ENCODE measurements at regions not wholly inside any gene's neighbourhood (a gene's known extent, or its start where the extent isn't known, plus 50 kb on each side); places are given as distances from the start of the nearest gene placed in this dataset.
"Not testable (repeated sequence)": the region's sequence is repeated elsewhere in the genome, so short reads cannot be mapped to it uniquely, and the experiment has no call there.

- ATAC-seq (no peak), DNase-seq (ENCODE audit: low spot score) (no peak)
- intact Hi-C loops (cut with DNase I), result no loop called here
These were observed 502.8 kb downstream of the LRRC70 start for GRCh38 chr5:63081402-63081801.

- ATAC-seq, result no peak
- DNase-seq (ENCODE audit: low spot score), result no peak
- intact Hi-C loops (cut with DNase I), result no loop called here
These were observed 491.4 kb downstream of the LRRC70 start for GRCh38 chr5:63070001-63070400.

- ATAC-seq (no peak), DNase-seq (ENCODE audit: low spot score) (no peak)
- intact Hi-C loops (cut with DNase I), result no loop called here
These were observed 476.8 kb downstream of the LRRC70 start for GRCh38 chr5:63055421-63055820.

- intact Hi-C loops (cut with DNase I), result no loop called here
- peak; percentile 77 for ATAC-seq
- no peak for DNase-seq (ENCODE audit: low spot score)
These were observed 474.5 kb downstream of the LRRC70 start for GRCh38 chr5:63053019-63053638.

GRCh38 chr5:63050916-63051315, 472.3 kb downstream of the LRRC70 start:
- DNase-seq (ENCODE audit: low spot score) (no peak), ATAC-seq (no peak)
- intact Hi-C loops (cut with DNase I), result no loop called here

GRCh38 chr5:63049935-63050334, 471.3 kb downstream of the LRRC70 start:
- ATAC-seq (no peak), DNase-seq (ENCODE audit: low spot score) (no peak)
- intact Hi-C loops (cut with DNase I), result loop anchor here (10.0 kb wide), 1 partner anchor 655 kb away; no protein-coding TSS in a partner anchor

GRCh38 chr5:63043792-63044191, 465.2 kb downstream of the LRRC70 start:
- intact Hi-C loops (cut with DNase I), result loop anchor here (10.0 kb wide), 1 partner anchor 661 kb away; no protein-coding TSS in a partner anchor
- no peak for DNase-seq (ENCODE audit: low spot score)
- no peak for ATAC-seq

- DNase-seq (ENCODE audit: low spot score), result no peak
- intact Hi-C loops (cut with DNase I), result no loop called here
- no peak for ATAC-seq
These were observed 453.7 kb downstream of the LRRC70 start for GRCh38 chr5:63032343-63032742.

GRCh38 chr5:63029891-63030290, 451.3 kb downstream of the LRRC70 start:
- no peak for ATAC-seq
- intact Hi-C loops (cut with DNase I), result no loop called here

GRCh38 chr5:63025679-63026078, 447.1 kb downstream of the LRRC70 start:
- ATAC-seq (no peak), DNase-seq (ENCODE audit: low spot score) (no peak)
- intact Hi-C loops (cut with DNase I), result no loop called here

More at GRCh38 chr5:63029891-63030290, 451.3 kb downstream of the LRRC70 start:
- DNase-seq (ENCODE audit: low spot score), result no peak

- intact Hi-C loops (cut with DNase I), result no loop called here
- DNase-seq (ENCODE audit: low spot score), result no peak
These were observed 443.8 kb downstream of the LRRC70 start for GRCh38 chr5:63022403-63022802.

GRCh38 chr5:63011158-63011557, 432.5 kb downstream of the LRRC70 start:
- ATAC-seq (no peak), DNase-seq (ENCODE audit: low spot score) (no peak)
- intact Hi-C loops (cut with DNase I), result no loop called here

More at GRCh38 chr5:63022403-63022802, 443.8 kb downstream of the LRRC70 start:
- ATAC-seq, result no peak

GRCh38 chr5:63008195-63008594, 429.6 kb downstream of the LRRC70 start:
- intact Hi-C loops (cut with DNase I), result no loop called here
- DNase-seq (ENCODE audit: low spot score) (no peak), ATAC-seq (no peak)

GRCh38 chr5:62994842-62995241, 416.2 kb downstream of the LRRC70 start:
- intact Hi-C loops (cut with DNase I); DNase-seq (ENCODE audit: low spot score); ATAC-seq: not testable (repeated sequence)

GRCh38 chr5:62985749-62986148, 407.1 kb downstream of the LRRC70 start:
- ATAC-seq (no peak), DNase-seq (ENCODE audit: low spot score) (no peak)
- intact Hi-C loops (cut with DNase I), result no loop called here

- ATAC-seq, result peak; percentile 98
- no peak for DNase-seq (ENCODE audit: low spot score)
- intact Hi-C loops (cut with DNase I), result loop anchor here (5.0 kb wide), 1 partner anchor 1080 kb away; no protein-coding TSS in a partner anchor
These were observed 403.7 kb downstream of the LRRC70 start for GRCh38 chr5:62982348-62982747.

- no peak for DNase-seq (ENCODE audit: low spot score)
- intact Hi-C loops (cut with DNase I), result loop anchor here (5.0 kb wide), 1 partner anchor 1079 kb away; no protein-coding TSS in a partner anchor
- ATAC-seq, result no peak
These were observed 402.3 kb downstream of the LRRC70 start for GRCh38 chr5:62980884-62981283.

GRCh38 chr5:62979472-62979871, 400.9 kb downstream of the LRRC70 start:
- no peak for DNase-seq (ENCODE audit: low spot score)

GRCh38 chr5:62977661-62978060, 399.0 kb downstream of the LRRC70 start:
- intact Hi-C loops (cut with DNase I), result no loop called here
- ATAC-seq (no peak), DNase-seq (ENCODE audit: low spot score) (no peak)

More at GRCh38 chr5:62979472-62979871, 400.9 kb downstream of the LRRC70 start:
- no peak for ATAC-seq
- intact Hi-C loops (cut with DNase I), result no loop called here

- intact Hi-C loops (cut with DNase I), result no loop called here
- ATAC-seq (peak; percentile 93), DNase-seq (ENCODE audit: low spot score) (no peak)
These were observed 396.0 kb downstream of the LRRC70 start for GRCh38 chr5:62974623-62975022.

Data from sciatic nerve (tissue), 2 donors.